ENCODE measurements at regions not wholly inside any gene's neighbourhood (a gene's known extent, or its start where the extent isn't known, plus 50 kb on each side); places are given as distances from the start of the nearest gene placed in this dataset.

GRCh38 chr4:111633663-111634266, 511.5 kb upstream of the FAM241A start:
- no peak for DNase-seq (ENCODE audit: low read depth in 3 of 3, low spot score in 2 of 3)

GRCh38 chr4:111635646-111636045, 509.6 kb upstream of the FAM241A start:
- no peak for DNase-seq (ENCODE audit: low read depth in 3 of 3, low spot score in 2 of 3)

GRCh38 chr4:111636961-111637585, 508.2 kb upstream of the FAM241A start:
- DNase-seq (ENCODE audit: low read depth in 3 of 3, low spot score in 2 of 3): no peak

- no peak for DNase-seq (ENCODE audit: low read depth in 3 of 3, low spot score in 2 of 3)
These were observed 506.0 kb upstream of the FAM241A start for GRCh38 chr4:111639120-111639690.

- DNase-seq (ENCODE audit: low read depth in 3 of 3, low spot score in 2 of 3): no peak
These were observed 505.4 kb upstream of the FAM241A start for GRCh38 chr4:111639876-111640275.

GRCh38 chr4:111641813-111642579, 503.3 kb upstream of the FAM241A start:
- peak; percentile 54 to 67 (median 65) for DNase-seq (ENCODE audit: low read depth in 3 of 3, low spot score in 2 of 3)

- no peak for DNase-seq (ENCODE audit: low read depth in 3 of 3, low spot score in 2 of 3)
These were observed 497.2 kb upstream of the FAM241A start for GRCh38 chr4:111648056-111648455.

GRCh38 chr4:111649308-111649707, 495.9 kb upstream of the FAM241A start:
- DNase-seq (ENCODE audit: low read depth in 3 of 3, low spot score in 2 of 3): no peak

GRCh38 chr4:111650146-111650545, 495.1 kb upstream of the FAM241A start:
- no peak for DNase-seq (ENCODE audit: low read depth in 3 of 3, low spot score in 2 of 3)

- no peak for DNase-seq (ENCODE audit: low read depth in 3 of 3, low spot score in 2 of 3)
These were observed 494.6 kb upstream of the FAM241A start for GRCh38 chr4:111650674-111651086.

- no peak for DNase-seq (ENCODE audit: low read depth in 3 of 3, low spot score in 2 of 3)
These were observed 493.0 kb upstream of the FAM241A start for GRCh38 chr4:111652236-111652635.

- DNase-seq (ENCODE audit: low read depth in 3 of 3, low spot score in 2 of 3): no peak
These were observed 492.3 kb upstream of the FAM241A start for GRCh38 chr4:111652986-111653385.

- DNase-seq (ENCODE audit: low read depth in 3 of 3, low spot score in 2 of 3): no peak
These were observed 482.8 kb upstream of the FAM241A start for GRCh38 chr4:111662496-111662895.

GRCh38 chr4:111664308-111664945, 480.8 kb upstream of the FAM241A start:
- DNase-seq (ENCODE audit: low read depth in 3 of 3, low spot score in 2 of 3): no peak

- DNase-seq (ENCODE audit: low read depth in 3 of 3, low spot score in 2 of 3): no peak
These were observed 478.4 kb upstream of the FAM241A start for GRCh38 chr4:111666826-111667360.

- DNase-seq (ENCODE audit: low read depth in 3 of 3, low spot score in 2 of 3): no peak
These were observed 473.5 kb upstream of the FAM241A start for GRCh38 chr4:111671756-111672155.

GRCh38 chr4:111675746-111676145, 469.5 kb upstream of the FAM241A start:
- DNase-seq (ENCODE audit: low read depth in 3 of 3, low spot score in 2 of 3): no peak

- DNase-seq (ENCODE audit: low read depth in 3 of 3, low spot score in 2 of 3): no peak
These were observed 468.7 kb upstream of the FAM241A start for GRCh38 chr4:111676533-111676932.

- DNase-seq (ENCODE audit: low read depth in 3 of 3, low spot score in 2 of 3): no peak
These were observed 466.8 kb upstream of the FAM241A start for GRCh38 chr4:111678479-111678878.

- no peak for DNase-seq (ENCODE audit: low read depth in 3 of 3, low spot score in 2 of 3)
These were observed 466.3 kb upstream of the FAM241A start for GRCh38 chr4:111678908-111679307.

GRCh38 chr4:111681270-111681669, 464.0 kb upstream of the FAM241A start:
- DNase-seq (ENCODE audit: low read depth in 3 of 3, low spot score in 2 of 3): no peak
